Nucleus accumbens (tissue), 56 donors: ENCODE measurements at regions not wholly inside any gene's neighbourhood (a gene's known extent, or its start where the extent isn't known, plus 50 kb on each side); places are given as distances from the start of the nearest gene placed in this dataset.

ENCODE experiments used
- DNase-seq, 56 donors: peaks; one replicate each; lab custom pipeline; 2025; lab: John Stamatoyannopoulos, UW

- DNase-seq = no peak
These were observed 309.3 kb upstream of the HTR2A start for GRCh38 chr13:47206111-47206510.

- no peak for DNase-seq
These were observed 293.9 kb upstream of the HTR2A start for GRCh38 chr13:47190696-47191305.

- no peak for DNase-seq
These were observed 291.9 kb upstream of the HTR2A start for GRCh38 chr13:47188802-47189201.

GRCh38 chr13:47186471-47186870 lies 289.6 kb upstream of the HTR2A start:
- no peak for DNase-seq

GRCh38 chr13:47184321-47184720 lies 287.5 kb upstream of the HTR2A start:
- no peak for DNase-seq

GRCh38 chr13:47179321-47179720 lies 282.5 kb upstream of the HTR2A start:
- no peak for DNase-seq

GRCh38 chr13:47178090-47178950 lies 281.5 kb upstream of the HTR2A start:
- no peak for DNase-seq

- DNase-seq = no peak
These were observed 278.5 kb upstream of the HTR2A start for GRCh38 chr13:47175172-47175866.

- DNase-seq = no peak
These were observed 274.1 kb upstream of the HTR2A start for GRCh38 chr13:47170971-47171370.

GRCh38 chr13:47168618-47169017 lies 271.8 kb upstream of the HTR2A start:
- DNase-seq = no peak

GRCh38 chr13:47168066-47168465 lies 271.2 kb upstream of the HTR2A start:
- no peak for DNase-seq

GRCh38 chr13:47166336-47166735 lies 269.5 kb upstream of the HTR2A start:
- DNase-seq = no peak

- no peak for DNase-seq
These were observed 263.1 kb upstream of the HTR2A start for GRCh38 chr13:47159853-47160550.

GRCh38 chr13:47158593-47158992 lies 261.7 kb upstream of the HTR2A start:
- no peak for DNase-seq

GRCh38 chr13:47148543-47148942 lies 251.7 kb upstream of the HTR2A start:
- no peak for DNase-seq

GRCh38 chr13:47147812-47148119 lies 250.9 kb upstream of the HTR2A start:
- no peak for DNase-seq

- no peak for DNase-seq
These were observed 250.3 kb upstream of the HTR2A start for GRCh38 chr13:47146991-47147811.

- no peak for DNase-seq
These were observed 249.3 kb upstream of the HTR2A start for GRCh38 chr13:47146136-47146535.

- DNase-seq = no peak
These were observed 247.9 kb upstream of the HTR2A start for GRCh38 chr13:47144782-47145181.

- DNase-seq = no peak
These were observed 245.3 kb upstream of the HTR2A start for GRCh38 chr13:47142105-47142504.
